SK-N-SH (cell line): ENCODE measurements at regions not wholly inside any gene's neighbourhood (a gene's known extent, or its start where the extent isn't known, plus 50 kb on each side); places are given as distances from the start of the nearest gene placed in this dataset.

Source experiments
- CTCF ChIA-PET: fragments of 300-600, 350-600 bp; formaldehyde crosslinking; extraction: SDS; loops from one replicate; lab custom pipeline; 2021; lab: Yijun Ruan, JAX
- POLR2A ChIA-PET: fragments of 350-600 bp; sonication (Branson Sonifier 250); formaldehyde crosslinking; extraction: SDS; loops from one replicate; lab custom pipeline; 2020; ENCODE audit warnings: antibody characterized with exemption, inconsistent platforms; lab: Yijun Ruan, JAX
- DNase-seq: peaks from one replicate; pipeline ENCODE4 v3.0.0; 2012
- H2AFZ ChIP-seq: fragments of 200-600 bp; sonication (generic); 2 replicates; pipeline ENCODE4 v1.8.1; 2016; ENCODE audit warnings: antibody characterized with exemption, mild to moderate bottlenecking, low read depth
- H3F3A ChIP-seq: fragments of 200-600 bp; sonication (generic); replicated peaks from 2 replicates; pipeline ENCODE3; 2016; ENCODE audit warnings: antibody characterized with exemption, mild to moderate bottlenecking; ENCODE audit not compliant: insufficient read depth
- H3K27ac ChIP-seq, 2 experiments: fragments of 200-500 bp in 1 of 2; fragments of 200-600 bp in 1 of 2; sonication (Bioruptor generic) in 1 of 2; sonication (generic), shearing (Covaris generic) in 1 of 2; 2 replicates each; pipeline versions ENCODE4 v1.5.1 to v1.6.1; 2014 to 2016; ENCODE audit warnings: low read depth in 2 of 2, inconsistent platforms in 1 of 2, low read length in 1 of 2, mild to moderate bottlenecking in 1 of 2, mixed read lengths in 1 of 2
- H3K27me3 ChIP-seq: fragments of 200-600 bp; sonication (generic), shearing (Covaris generic); 2 replicates; pipeline ENCODE4 v1.6.1; 2016; ENCODE audit warnings: mixed run types; ENCODE audit not compliant: insufficient read depth
- H3K36me3 ChIP-seq, 2 experiments: fragments of 200-500 bp in 1 of 2; fragments of 200-600 bp in 1 of 2; sonication (Bioruptor generic) in 1 of 2; sonication (generic) in 1 of 2; replicated peaks in 1 of 2; 2 replicates each; pipeline versions ENCODE3 to v1.5.1; 2014 to 2016; ENCODE audit warnings: low read length in 1 of 2, mild to moderate bottlenecking in 1 of 2; ENCODE audit not compliant: insufficient read depth in 2 of 2, control insufficient read depth in 1 of 2
- H3K4me1 ChIP-seq, 2 experiments: fragments of 200-500 bp in 1 of 2; fragments of 200-600 bp in 1 of 2; sonication (Bioruptor generic) in 1 of 2; sonication (generic), shearing (Covaris generic) in 1 of 2; 2 replicates each; pipeline versions ENCODE4 v1.5.1 to v1.6.1; 2014 to 2016; ENCODE audit warnings: low read depth in 1 of 2, low read length in 1 of 2, mixed run types in 1 of 2; ENCODE audit not compliant: insufficient read depth in 2 of 2, control insufficient read depth in 1 of 2
- H3K4me2 ChIP-seq: fragments of 200-600 bp; sonication (generic), shearing (Covaris generic); 2 replicates; pipeline ENCODE4 v1.6.1; 2017; ENCODE audit warnings: mixed run types
- H3K4me3 ChIP-seq, 2 experiments: fragments of 200-500 bp in 1 of 2; fragments of 200-600 bp in 1 of 2; sonication (Bioruptor generic) in 1 of 2; sonication (generic), shearing (Covaris generic) in 1 of 2; 2 replicates each; pipeline versions ENCODE4 v1.5.1 to v1.8.1; 2014 to 2016; ENCODE audit warnings: low read depth in 2 of 2, inconsistent platforms in 1 of 2, low read length in 1 of 2, mild to moderate bottlenecking in 1 of 2, mixed read lengths in 1 of 2, moderate library complexity in 1 of 2
- H3K79me2 ChIP-seq: fragments of 200-600 bp; sonication (generic); 2 replicates; pipeline ENCODE4 v1.8.1; 2017; ENCODE audit warnings: mild to moderate bottlenecking; ENCODE audit not compliant: insufficient read depth
- H3K9ac ChIP-seq: fragments of 200-600 bp; sonication (generic); 2 replicates; pipeline ENCODE4 v1.6.1; 2017; ENCODE audit warnings: mixed run types
- H3K9me2 ChIP-seq: fragments of 200-600 bp; sonication (generic); 2 replicates; pipeline ENCODE4 v1.6.1; 2017; ENCODE audit warnings: mixed run types
- H3K9me3 ChIP-seq: fragments of 200-600 bp; sonication (generic); 2 replicates; pipeline ENCODE4 v1.6.1; 2017; ENCODE audit warnings: mixed run types, mild to moderate bottlenecking, moderate library complexity
- H4K20me1 ChIP-seq: fragments of 200-600 bp; sonication (generic); 2 replicates; pipeline ENCODE4 v1.6.1; 2017; ENCODE audit warnings: mild to moderate bottlenecking, mixed run types; ENCODE audit not compliant: insufficient read depth
- EZH2phosphoT487 ChIP-seq: fragments of 200-600 bp; sonication (generic); IDR thresholded peaks from 2 replicates; pipeline ENCODE4 v1.6.1; 2017; ENCODE audit warnings: low read depth, mixed run types, mild to moderate bottlenecking, antibody characterized with exemption, moderate library complexity, borderline replicate concordance
- FOSL2 ChIP-seq: IDR thresholded peaks from 2 replicates; pipeline ENCODE4 v1.4.0; 2012; ENCODE audit warnings: low read depth, mild to moderate bottlenecking, moderate library complexity, borderline replicate concordance
- GABPA ChIP-seq: IDR thresholded peaks from 2 replicates; pipeline ENCODE4 v1.4.0; 2012; ENCODE audit warnings: low read depth, mild to moderate bottlenecking
- GATA2 ChIP-seq: sonication (generic); formaldehyde crosslinking; IDR thresholded peaks from 2 replicates; pipeline ENCODE4 v1.5.0; 2020; ENCODE audit warnings: mild to moderate bottlenecking, missing genetic modification reagents
- JUND ChIP-seq: IDR thresholded peaks from 2 replicates; pipeline ENCODE4 v1.4.0; 2012
- MXI1 ChIP-seq: IDR thresholded peaks from 2 replicates; pipeline ENCODE4 v1.6.1; 2012; ENCODE audit warnings: mild to moderate bottlenecking, low read depth, low read length, improper control_type of control experiment
- RCOR1 ChIP-seq: fragments of 150-350 bp; IDR thresholded peaks from 2 replicates; pipeline ENCODE4 v1.6.1; 2017; ENCODE audit warnings: antibody characterized with exemption, low read length
- TEAD4 ChIP-seq: IDR thresholded peaks from 2 replicates; pipeline ENCODE4 v1.4.0; 2012; ENCODE audit warnings: mild to moderate bottlenecking, borderline replicate concordance; ENCODE audit not compliant: insufficient read depth
- ZBTB33 ChIP-seq: IDR thresholded peaks from 2 replicates; pipeline ENCODE4 v1.4.0; 2012; ENCODE audit warnings: low read depth, borderline replicate concordance
- WGBS: methylation state at CpG from one replicate; pipeline ENCODE4 v1.1.6; 2017; ENCODE audit warnings: low lambda C conversion rate; 5-methylcytosine and 5-hydroxymethylcytosine counted together
- TF ChIP-seq, protein P1 (sequence below): fragments of 200-600 bp; sonication (generic); IDR thresholded peaks from 2 replicates; pipeline ENCODE4 v1.6.1; 2017; ENCODE audit warnings: antibody characterized with exemption, mild to moderate bottlenecking, moderate library complexity
- TF ChIP-seq, protein P2 (sequence below): fragments of 150-350 bp; IDR thresholded peaks from 2 replicates; pipeline ENCODE4 v1.6.1; 2017; ENCODE audit warnings: antibody characterized with exemption, low read length, low read depth, borderline replicate concordance

DNA sequence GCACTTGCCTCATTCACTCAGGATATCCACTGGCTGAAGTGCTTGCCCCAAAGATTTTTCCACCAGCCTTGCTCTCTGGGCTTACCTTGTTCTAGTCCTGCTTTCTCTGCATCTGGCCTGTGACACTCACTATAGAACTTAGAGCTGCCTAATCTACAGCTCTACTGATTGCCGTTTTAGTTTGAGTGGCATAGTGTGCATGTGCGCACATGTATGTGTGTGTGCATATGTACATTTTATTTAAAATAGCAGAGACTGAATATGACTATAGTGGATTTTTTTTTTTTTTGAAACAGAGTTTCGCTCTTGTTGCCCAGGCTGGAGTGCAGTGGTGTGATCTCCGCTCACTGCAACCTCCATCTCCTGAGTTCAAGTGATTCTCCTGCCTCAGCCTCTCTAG lies 92.0 kb upstream of the CCDC190 start:
- TF ChIP-seq TEAD4 (no peak), GABPA (no peak), RCOR1 (no peak), MXI1 (no peak)
- TF ChIP-seq, protein P1, sequence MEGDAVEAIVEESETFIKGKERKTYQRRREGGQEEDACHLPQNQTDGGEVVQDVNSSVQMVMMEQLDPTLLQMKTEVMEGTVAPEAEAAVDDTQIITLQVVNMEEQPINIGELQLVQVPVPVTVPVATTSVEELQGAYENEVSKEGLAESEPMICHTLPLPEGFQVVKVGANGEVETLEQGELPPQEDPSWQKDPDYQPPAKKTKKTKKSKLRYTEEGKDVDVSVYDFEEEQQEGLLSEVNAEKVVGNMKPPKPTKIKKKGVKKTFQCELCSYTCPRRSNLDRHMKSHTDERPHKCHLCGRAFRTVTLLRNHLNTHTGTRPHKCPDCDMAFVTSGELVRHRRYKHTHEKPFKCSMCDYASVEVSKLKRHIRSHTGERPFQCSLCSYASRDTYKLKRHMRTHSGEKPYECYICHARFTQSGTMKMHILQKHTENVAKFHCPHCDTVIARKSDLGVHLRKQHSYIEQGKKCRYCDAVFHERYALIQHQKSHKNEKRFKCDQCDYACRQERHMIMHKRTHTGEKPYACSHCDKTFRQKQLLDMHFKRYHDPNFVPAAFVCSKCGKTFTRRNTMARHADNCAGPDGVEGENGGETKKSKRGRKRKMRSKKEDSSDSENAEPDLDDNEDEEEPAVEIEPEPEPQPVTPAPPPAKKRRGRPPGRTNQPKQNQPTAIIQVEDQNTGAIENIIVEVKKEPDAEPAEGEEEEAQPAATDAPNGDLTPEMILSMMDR, result no peak

DNA sequence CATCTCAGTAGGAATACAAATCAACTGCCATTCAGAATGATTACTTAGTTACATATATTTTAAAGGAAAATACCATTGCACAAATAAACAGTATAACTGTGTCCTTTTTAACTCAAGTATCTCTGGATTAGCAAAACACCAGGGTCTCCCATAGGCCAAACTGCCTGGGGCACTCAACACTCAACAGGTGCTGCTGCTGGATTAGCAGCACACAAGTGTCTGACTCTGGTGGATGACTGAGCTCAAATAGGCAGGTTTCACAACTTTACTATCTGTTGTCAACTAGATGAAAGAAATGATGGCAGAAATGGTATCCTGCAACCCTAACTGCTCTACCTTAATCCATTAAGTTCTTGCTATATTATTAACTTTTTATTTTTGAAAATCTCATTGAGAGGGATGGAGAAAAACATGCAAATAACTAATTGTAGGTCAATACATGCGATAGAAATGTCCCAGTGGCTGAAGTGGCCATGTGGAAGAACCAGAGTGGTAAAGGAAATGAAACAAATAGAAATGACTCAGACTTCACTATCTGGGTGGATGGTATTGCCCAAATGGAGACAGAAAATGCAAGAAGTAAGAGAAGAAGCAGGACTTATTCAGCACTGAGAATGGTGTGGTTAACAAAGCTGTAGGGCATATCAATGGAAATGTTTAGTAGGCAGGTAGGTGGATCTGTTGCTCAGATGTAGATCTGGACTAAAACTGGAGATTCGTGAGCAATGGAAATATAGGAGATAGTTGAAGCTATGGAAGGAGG lies 90.8 kb upstream of the CCDC190 start:
- no peaks in the 10 kb centered on the region for H3K79me2 ChIP-seq
- H3K4me3 ChIP-seq, result no peak overlapping the region
- H4K20me1 ChIP-seq, result no peaks in the 10 kb centered on the region
- H3K9ac ChIP-seq, result no peak overlapping the region
- ChIA-PET POLR2A (interaction anchor here (1.1 kb wide), 1 partner anchor 117 kb away, joined by 3 read pairs; the partner anchor contains the start of gene RGS4), CTCF (no interaction called here)
- no peaks in the 10 kb centered on the region for H3K9me2 ChIP-seq
- H3K9me3 ChIP-seq, result no peaks in the 10 kb centered on the region
- no peaks in the 10 kb centered on the region for H3K27me3 ChIP-seq
- H3F3A ChIP-seq, result no peaks in the 10 kb centered on the region
- H3K4me1 ChIP-seq, result peaks cover 0 to 3% of the 10 kb centered on the region in 2 experiments; a peak in 1 of 4 replicates
- H3K36me3 ChIP-seq, result no peaks in the 10 kb centered on the region
- H2AFZ ChIP-seq, result no peak overlapping the region
- WGBS, result 87% methylated on average over 2 of the region's 2 CpGs
- no peak for DNase-seq
- H3K4me2 ChIP-seq, result no peak overlapping the region
- TF ChIP-seq FOSL2 (no peak), GABPA (no peak), MXI1 (no peak), EZH2phosphoT487 (no peak), ZBTB33 (no peak), GATA2 (CRISPR knock-in tag) (no peak), JUND (no peak)
- TF ChIP-seq, protein P2, sequence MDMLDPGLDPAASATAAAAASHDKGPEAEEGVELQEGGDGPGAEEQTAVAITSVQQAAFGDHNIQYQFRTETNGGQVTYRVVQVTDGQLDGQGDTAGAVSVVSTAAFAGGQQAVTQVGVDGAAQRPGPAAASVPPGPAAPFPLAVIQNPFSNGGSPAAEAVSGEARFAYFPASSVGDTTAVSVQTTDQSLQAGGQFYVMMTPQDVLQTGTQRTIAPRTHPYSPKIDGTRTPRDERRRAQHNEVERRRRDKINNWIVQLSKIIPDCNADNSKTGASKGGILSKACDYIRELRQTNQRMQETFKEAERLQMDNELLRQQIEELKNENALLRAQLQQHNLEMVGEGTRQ, result no peak
- no peak overlapping the region for H3K27ac ChIP-seq

More for the DNA sequence above, 92.0 kb upstream of the CCDC190 start:
- Histone ChIP-seq H2AFZ (no peak overlapping the region), H3K4me1 (peaks cover 0 to 3% of the 10 kb centered on the region in 2 experiments; a peak in 1 of 4 replicates), H3K9me2 (no peaks in the 10 kb centered on the region), H4K20me1 (no peaks in the 10 kb centered on the region), H3K4me3 (no peak overlapping the region), H3K79me2 (no peaks in the 10 kb centered on the region), H3K9ac (no peak overlapping the region), H3K4me2 (no peak overlapping the region), H3F3A (no peaks in the 10 kb centered on the region), H3K9me3 (no peaks in the 10 kb centered on the region), H3K27ac (no peak overlapping the region), H3K27me3 (no peaks in the 10 kb centered on the region), H3K36me3 (no peaks in the 10 kb centered on the region)
- ChIA-PET CTCF (no interaction called here), POLR2A (interaction anchor here (1.1 kb wide), 1 partner anchor 116 kb away, joined by 3 read pairs; the partner anchor contains the start of gene RGS4)
- WGBS, result 85% methylated on average over 4 of the region's 4 CpGs
- DNase-seq, result no peak
